ENCODE measurements at regions not wholly inside any gene's neighbourhood (a gene's known extent, or its start where the extent isn't known, plus 50 kb on each side); places are given as distances from the start of the nearest gene placed in this dataset.

DNA sequence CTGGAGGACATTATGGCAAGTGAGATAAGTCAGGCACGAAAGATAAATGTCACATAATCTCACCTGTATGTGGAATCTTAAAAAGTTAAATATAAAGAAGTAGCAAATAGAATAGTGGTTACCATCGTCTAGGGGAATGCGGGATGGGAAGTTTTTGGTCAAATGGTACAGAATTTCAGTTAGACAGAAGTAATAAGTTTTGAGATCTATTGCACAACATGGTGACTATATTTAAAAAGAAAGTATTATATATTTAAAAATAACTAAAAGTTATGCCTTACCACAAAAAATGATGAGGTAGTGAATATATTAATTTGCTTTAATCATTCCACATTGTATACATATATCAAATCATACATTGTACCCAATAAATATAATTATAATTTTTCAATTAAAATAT, 106.2 kb upstream of the BRINP3 start:
- TF ChIP-seq, protein P1, sequence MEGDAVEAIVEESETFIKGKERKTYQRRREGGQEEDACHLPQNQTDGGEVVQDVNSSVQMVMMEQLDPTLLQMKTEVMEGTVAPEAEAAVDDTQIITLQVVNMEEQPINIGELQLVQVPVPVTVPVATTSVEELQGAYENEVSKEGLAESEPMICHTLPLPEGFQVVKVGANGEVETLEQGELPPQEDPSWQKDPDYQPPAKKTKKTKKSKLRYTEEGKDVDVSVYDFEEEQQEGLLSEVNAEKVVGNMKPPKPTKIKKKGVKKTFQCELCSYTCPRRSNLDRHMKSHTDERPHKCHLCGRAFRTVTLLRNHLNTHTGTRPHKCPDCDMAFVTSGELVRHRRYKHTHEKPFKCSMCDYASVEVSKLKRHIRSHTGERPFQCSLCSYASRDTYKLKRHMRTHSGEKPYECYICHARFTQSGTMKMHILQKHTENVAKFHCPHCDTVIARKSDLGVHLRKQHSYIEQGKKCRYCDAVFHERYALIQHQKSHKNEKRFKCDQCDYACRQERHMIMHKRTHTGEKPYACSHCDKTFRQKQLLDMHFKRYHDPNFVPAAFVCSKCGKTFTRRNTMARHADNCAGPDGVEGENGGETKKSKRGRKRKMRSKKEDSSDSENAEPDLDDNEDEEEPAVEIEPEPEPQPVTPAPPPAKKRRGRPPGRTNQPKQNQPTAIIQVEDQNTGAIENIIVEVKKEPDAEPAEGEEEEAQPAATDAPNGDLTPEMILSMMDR (IDR thresholded peaks at IDR 0.05; ENCODE audit: low read depth, low read length) = no peak
- TF ChIP-seq EZH2phosphoT487 (IDR thresholded peaks at IDR 0.05; ENCODE audit: low read depth) = no peak
